ENCODE measurements at regions not wholly inside any gene's neighbourhood (a gene's known extent, or its start where the extent isn't known, plus 50 kb on each side); places are given as distances from the start of the nearest gene placed in this dataset.

DNA sequence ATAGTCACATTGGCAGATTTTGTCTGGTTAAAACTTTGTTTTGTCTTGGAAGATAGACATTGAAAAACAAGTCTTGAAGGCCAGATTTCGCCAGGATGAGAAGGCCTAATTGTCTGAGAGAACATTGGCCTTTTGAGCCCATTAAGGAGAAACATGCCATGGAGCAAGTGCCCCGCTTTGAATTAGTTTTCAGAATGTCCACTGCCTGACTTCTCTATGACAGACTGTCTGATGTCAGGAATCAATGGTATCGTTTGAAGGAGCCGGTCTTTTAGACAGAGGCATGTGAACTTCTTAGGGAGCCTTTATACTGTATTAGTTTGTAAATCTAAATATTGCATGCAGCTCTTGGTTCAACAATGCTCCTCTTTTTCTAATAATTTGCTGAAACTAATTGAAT lies 155.9 kb downstream of the DLEU7 start:
- TF ChIP-seq POLR2A (IDR thresholded peaks at IDR 0.05): no peak
- TF ChIP-seq, protein P1, sequence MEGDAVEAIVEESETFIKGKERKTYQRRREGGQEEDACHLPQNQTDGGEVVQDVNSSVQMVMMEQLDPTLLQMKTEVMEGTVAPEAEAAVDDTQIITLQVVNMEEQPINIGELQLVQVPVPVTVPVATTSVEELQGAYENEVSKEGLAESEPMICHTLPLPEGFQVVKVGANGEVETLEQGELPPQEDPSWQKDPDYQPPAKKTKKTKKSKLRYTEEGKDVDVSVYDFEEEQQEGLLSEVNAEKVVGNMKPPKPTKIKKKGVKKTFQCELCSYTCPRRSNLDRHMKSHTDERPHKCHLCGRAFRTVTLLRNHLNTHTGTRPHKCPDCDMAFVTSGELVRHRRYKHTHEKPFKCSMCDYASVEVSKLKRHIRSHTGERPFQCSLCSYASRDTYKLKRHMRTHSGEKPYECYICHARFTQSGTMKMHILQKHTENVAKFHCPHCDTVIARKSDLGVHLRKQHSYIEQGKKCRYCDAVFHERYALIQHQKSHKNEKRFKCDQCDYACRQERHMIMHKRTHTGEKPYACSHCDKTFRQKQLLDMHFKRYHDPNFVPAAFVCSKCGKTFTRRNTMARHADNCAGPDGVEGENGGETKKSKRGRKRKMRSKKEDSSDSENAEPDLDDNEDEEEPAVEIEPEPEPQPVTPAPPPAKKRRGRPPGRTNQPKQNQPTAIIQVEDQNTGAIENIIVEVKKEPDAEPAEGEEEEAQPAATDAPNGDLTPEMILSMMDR (IDR thresholded peaks at IDR 0.05): no peak
- no peak for TF ChIP-seq POLR2AphosphoS5 (IDR thresholded peaks at IDR 0.05)
